SK-N-SH treated with all-trans-retinoic acid at 6 μM for 48 hours (cell line): ENCODE measurements at regions not wholly inside any gene's neighbourhood (a gene's known extent, or its start where the extent isn't known, plus 50 kb on each side); places are given as distances from the start of the nearest gene placed in this dataset.

Source experiments
- ATAC-seq: fragments of 200-7000 bp; cut with Tn5 transposase; 3 replicates; pipeline ENCODE4 v1.9.1; 2020; ENCODE audit warnings: mild to moderate bottlenecking, moderate library complexity
- ARNTL ChIP-seq: fragments of 450-650 bp; formaldehyde crosslinking; IDR thresholded peaks from 2 replicates; pipeline ENCODE4 v1.5.0; 2020; ENCODE audit warnings: low read depth, mild to moderate bottlenecking, moderate library complexity, borderline replicate concordance
- BACH2 ChIP-seq: fragments of 250-450 bp; sonication (Bioruptor Pico); IDR thresholded peaks from 2 replicates; pipeline ENCODE4 v1.9.0; 2021; ENCODE audit warnings: mild to moderate bottlenecking, borderline replicate concordance
- CSDC2 ChIP-seq: fragments of 250-450 bp; sonication (Bioruptor Pico); IDR thresholded peaks from 2 replicates; pipeline ENCODE4 v1.5.0; 2020; ENCODE audit warnings: mild to moderate bottlenecking, moderate library complexity
- GLIS3 ChIP-seq: fragments of 250-450 bp; sonication (Bioruptor Pico); IDR thresholded peaks from 2 replicates; pipeline ENCODE4 v1.5.0; 2020; ENCODE audit warnings: mild to moderate bottlenecking, moderate library complexity
- ISL1 ChIP-seq: fragments of 250-450 bp; sonication (Bioruptor Pico); IDR thresholded peaks from 2 replicates; pipeline ENCODE4 v2.1.2; 2022; ENCODE audit warnings: mild to moderate bottlenecking, moderate library complexity
- OSR1 ChIP-seq: fragments of 250-450 bp; sonication (Bioruptor Pico); IDR thresholded peaks from 2 replicates; pipeline ENCODE4 v1.8.0; 2022; ENCODE audit warnings: moderate library complexity, mild to moderate bottlenecking, inconsistent platforms
- PPARA ChIP-seq: fragments of 250-450 bp; sonication (Bioruptor Pico); IDR thresholded peaks from 2 replicates; pipeline ENCODE4 v1.5.0; 2020; ENCODE audit warnings: mild to moderate bottlenecking, borderline replicate concordance
- RARB ChIP-seq: fragments of 250-450 bp; sonication (Bioruptor Pico); IDR thresholded peaks from 2 replicates; pipeline ENCODE4 v1.8.0; 2021; ENCODE audit warnings: mild to moderate bottlenecking, moderate library complexity
- SNAI2 ChIP-seq: fragments of 250-450 bp; sonication (Bioruptor Pico); IDR thresholded peaks from 2 replicates; pipeline ENCODE4 v1.5.0; 2020; ENCODE audit warnings: mild to moderate bottlenecking, moderate library complexity
- TCF4 ChIP-seq: fragments of 250-450 bp; sonication (Bioruptor Pico); IDR thresholded peaks from 2 replicates; pipeline ENCODE4 v1.8.0; 2021; ENCODE audit warnings: mild to moderate bottlenecking, moderate library complexity, borderline replicate concordance
- TOX ChIP-seq: fragments of 250-450 bp; sonication (Bioruptor Pico); IDR thresholded peaks from 2 replicates; pipeline ENCODE4 v1.8.0; 2021; ENCODE audit warnings: mild to moderate bottlenecking, moderate library complexity, borderline replicate concordance
- ZC3H10 ChIP-seq: fragments of 250-450 bp; sonication (Bioruptor Pico); IDR thresholded peaks from 2 replicates; pipeline ENCODE4 v1.5.1; 2021; ENCODE audit warnings: mild to moderate bottlenecking, moderate library complexity
- ZFP3 ChIP-seq: fragments of 250-450 bp; sonication (Bioruptor Pico); IDR thresholded peaks from 2 replicates; pipeline ENCODE4 v1.5.0; 2020; ENCODE audit warnings: mild to moderate bottlenecking, moderate library complexity
- ZFP30 ChIP-seq: fragments of 450-650 bp; formaldehyde crosslinking; IDR thresholded peaks from 2 replicates; pipeline ENCODE4 v1.5.0; 2022; ENCODE audit warnings: mild to moderate bottlenecking, moderate library complexity
- ZNF565 ChIP-seq: fragments of 450-650 bp; formaldehyde crosslinking; conservative IDR thresholded peaks from 2 replicates; pipeline ENCODE4 v1.5.0; 2020; ENCODE audit warnings: low read depth, mild to moderate bottlenecking, moderate library complexity
- ZNF70 ChIP-seq: fragments of 450-650 bp; formaldehyde crosslinking; IDR thresholded peaks from 2 replicates; pipeline ENCODE4 v1.5.0; 2020; ENCODE audit warnings: mild to moderate bottlenecking, moderate library complexity
- ZNF8 ChIP-seq: fragments of 450-650 bp; formaldehyde crosslinking; IDR thresholded peaks from 2 replicates; pipeline ENCODE4 v1.5.0; 2020; ENCODE audit warnings: mild to moderate bottlenecking, moderate library complexity
- TF ChIP-seq, protein P1 (sequence below): fragments of 250-450 bp; sonication (Bioruptor Pico); IDR thresholded peaks from 2 replicates; pipeline ENCODE4 v1.8.0; 2020; ENCODE audit warnings: mild to moderate bottlenecking, moderate library complexity, borderline replicate concordance
- TF ChIP-seq, protein P2 (sequence below): fragments of 250-450 bp; sonication (Bioruptor Pico); IDR thresholded peaks from 2 replicates; pipeline ENCODE4 v1.5.1; 2020; ENCODE audit warnings: low read depth, mild to moderate bottlenecking, moderate library complexity
- TF ChIP-seq, protein P3 (sequence below): fragments of 250-450 bp; sonication (Bioruptor Pico); IDR thresholded peaks from 2 replicates; pipeline ENCODE4 v1.5.0; 2020; ENCODE audit warnings: mild to moderate bottlenecking, moderate library complexity
- TF ChIP-seq, protein P4 (sequence below): fragments of 250-450 bp; sonication (Bioruptor Pico); IDR thresholded peaks from 2 replicates; pipeline ENCODE4 v1.5.1; 2021; ENCODE audit warnings: mild to moderate bottlenecking, moderate library complexity
- TF ChIP-seq, protein P5 (sequence below): fragments of 250-450 bp; sonication (Bioruptor Pico); IDR thresholded peaks from 2 replicates; pipeline ENCODE4 v1.8.0; 2021; ENCODE audit warnings: low read depth, mild to moderate bottlenecking, moderate library complexity, borderline replicate concordance

DNA sequence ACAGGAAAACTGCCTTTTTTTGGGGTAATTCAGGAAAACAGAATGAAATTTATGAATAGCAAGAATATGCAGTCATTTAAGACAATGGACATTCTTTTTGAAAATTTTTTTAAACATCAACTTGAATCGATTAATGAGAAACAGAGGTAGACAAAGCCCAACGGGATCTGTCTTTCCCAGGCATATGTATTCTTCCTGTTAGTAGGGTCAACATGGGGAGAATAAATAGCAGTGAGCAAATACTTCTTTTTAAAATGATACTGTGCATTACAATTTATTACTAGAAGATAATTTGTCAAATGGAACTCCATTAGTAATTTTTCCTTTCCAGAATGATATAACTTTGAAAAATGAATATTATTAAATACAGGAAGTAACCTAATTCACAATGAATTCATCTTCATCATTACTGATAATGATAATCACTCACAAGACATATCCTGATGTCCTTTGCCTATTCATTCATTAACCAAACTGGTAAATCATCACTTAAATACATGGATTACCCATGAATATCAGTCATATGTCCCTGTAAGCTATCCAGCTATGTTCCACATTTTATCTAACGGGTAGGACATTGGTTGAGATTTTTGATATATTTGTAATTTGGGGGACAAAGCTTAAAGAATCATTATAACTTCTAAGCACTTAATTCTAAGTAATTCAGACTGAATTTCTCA, 209.2 kb upstream of the CDIN1 start:
- TF ChIP-seq ZNF565 (CRISPR knock-in tag) (no peak), TOX (CRISPR knock-in tag) (peak; percentile 59)
- TF ChIP-seq, all 23 proteins: peak for 1
- peak; percentile 27; the same call in 1 of the 3 replicates for ATAC-seq

DNA sequence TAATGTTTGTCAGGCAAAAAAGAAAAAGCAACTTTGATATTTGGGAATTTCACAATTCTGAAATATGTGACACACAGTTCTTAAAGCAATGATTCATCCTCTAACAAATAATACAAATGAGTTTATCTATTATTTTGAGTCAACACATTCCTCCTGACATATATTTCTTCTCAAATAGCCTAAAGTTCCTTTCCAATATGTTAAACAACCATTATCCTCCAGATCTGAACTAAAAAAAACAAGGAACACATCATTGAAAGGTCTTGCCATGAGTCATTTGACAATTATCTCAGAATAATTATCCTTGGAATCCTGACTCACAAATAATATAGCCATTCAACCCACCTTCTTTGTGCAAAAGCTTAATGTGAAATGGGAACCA, 208.7 kb upstream of the CDIN1 start:
- peak; percentile 72 for ATAC-seq
- TF ChIP-seq GLIS3 (CRISPR knock-in tag) (no peak), ISL1 (CRISPR knock-in tag) (peak; percentile 92), RARB (CRISPR knock-in tag) (0 out of 2 replicates have a peak, but pooled peaks have one; percentile 44), TOX (CRISPR knock-in tag) (peak; percentile 70; the same call in 1 of the 2 replicates), OSR1 (CRISPR knock-in tag) (no peak), ZC3H10 (CRISPR knock-in tag) (peak; percentile 81)
- TF ChIP-seq, protein P1, sequence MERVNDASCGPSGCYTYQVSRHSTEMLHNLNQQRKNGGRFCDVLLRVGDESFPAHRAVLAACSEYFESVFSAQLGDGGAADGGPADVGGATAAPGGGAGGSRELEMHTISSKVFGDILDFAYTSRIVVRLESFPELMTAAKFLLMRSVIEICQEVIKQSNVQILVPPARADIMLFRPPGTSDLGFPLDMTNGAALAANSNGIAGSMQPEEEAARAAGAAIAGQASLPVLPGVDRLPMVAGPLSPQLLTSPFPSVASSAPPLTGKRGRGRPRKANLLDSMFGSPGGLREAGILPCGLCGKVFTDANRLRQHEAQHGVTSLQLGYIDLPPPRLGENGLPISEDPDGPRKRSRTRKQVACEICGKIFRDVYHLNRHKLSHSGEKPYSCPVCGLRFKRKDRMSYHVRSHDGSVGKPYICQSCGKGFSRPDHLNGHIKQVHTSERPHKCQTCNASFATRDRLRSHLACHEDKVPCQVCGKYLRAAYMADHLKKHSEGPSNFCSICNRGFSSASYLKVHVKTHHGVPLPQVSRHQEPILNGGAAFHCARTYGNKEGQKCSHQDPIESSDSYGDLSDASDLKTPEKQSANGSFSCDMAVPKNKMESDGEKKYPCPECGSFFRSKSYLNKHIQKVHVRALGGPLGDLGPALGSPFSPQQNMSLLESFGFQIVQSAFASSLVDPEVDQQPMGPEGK (CRISPR knock-in tag), result 0 out of 2 replicates have a peak, but pooled peaks have one; percentile 68
- TF ChIP-seq, protein P2, sequence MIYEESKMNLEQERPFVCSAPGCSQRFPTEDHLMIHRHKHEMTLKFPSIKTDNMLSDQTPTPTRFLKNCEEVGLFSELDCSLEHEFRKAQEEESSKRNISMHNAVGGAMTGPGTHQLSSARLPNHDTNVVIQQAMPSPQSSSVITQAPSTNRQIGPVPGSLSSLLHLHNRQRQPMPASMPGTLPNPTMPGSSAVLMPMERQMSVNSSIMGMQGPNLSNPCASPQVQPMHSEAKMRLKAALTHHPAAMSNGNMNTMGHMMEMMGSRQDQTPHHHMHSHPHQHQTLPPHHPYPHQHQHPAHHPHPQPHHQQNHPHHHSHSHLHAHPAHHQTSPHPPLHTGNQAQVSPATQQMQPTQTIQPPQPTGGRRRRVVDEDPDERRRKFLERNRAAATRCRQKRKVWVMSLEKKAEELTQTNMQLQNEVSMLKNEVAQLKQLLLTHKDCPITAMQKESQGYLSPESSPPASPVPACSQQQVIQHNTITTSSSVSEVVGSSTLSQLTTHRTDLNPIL (CRISPR knock-in tag), result peak; percentile 64; the same call in 1 of the 2 replicates

DNA sequence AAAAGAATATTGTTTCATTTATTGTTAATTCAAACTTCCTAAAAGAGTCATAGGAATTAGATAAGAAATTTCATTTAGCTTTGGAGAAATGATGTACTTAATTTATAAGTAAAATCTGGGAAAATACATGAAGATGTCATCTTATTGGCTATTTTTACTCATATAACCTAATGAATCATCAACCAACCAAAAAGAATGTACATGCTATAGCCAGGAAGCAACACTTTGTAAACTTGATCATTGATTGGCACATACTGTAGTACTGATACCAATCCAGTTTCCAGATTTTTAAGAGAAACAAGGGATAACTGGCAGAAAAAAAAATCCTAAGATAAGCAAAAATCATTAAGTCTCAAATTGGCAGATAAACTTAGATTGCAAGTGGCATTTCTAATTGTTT, 207.9 kb upstream of the CDIN1 start:
- no peak for TF ChIP-seq ARNTL
- TF ChIP-seq ZFP30 (CRISPR knock-in tag), result no peak
- no peak for TF ChIP-seq ZNF565 (CRISPR knock-in tag)
- no peak for TF ChIP-seq SNAI2 (CRISPR knock-in tag)
- no peak for TF ChIP-seq CSDC2 (CRISPR knock-in tag)
- TF ChIP-seq OSR1 (CRISPR knock-in tag), result no peak
- no peak for TF ChIP-seq GLIS3 (CRISPR knock-in tag)
- TF ChIP-seq, protein P3, sequence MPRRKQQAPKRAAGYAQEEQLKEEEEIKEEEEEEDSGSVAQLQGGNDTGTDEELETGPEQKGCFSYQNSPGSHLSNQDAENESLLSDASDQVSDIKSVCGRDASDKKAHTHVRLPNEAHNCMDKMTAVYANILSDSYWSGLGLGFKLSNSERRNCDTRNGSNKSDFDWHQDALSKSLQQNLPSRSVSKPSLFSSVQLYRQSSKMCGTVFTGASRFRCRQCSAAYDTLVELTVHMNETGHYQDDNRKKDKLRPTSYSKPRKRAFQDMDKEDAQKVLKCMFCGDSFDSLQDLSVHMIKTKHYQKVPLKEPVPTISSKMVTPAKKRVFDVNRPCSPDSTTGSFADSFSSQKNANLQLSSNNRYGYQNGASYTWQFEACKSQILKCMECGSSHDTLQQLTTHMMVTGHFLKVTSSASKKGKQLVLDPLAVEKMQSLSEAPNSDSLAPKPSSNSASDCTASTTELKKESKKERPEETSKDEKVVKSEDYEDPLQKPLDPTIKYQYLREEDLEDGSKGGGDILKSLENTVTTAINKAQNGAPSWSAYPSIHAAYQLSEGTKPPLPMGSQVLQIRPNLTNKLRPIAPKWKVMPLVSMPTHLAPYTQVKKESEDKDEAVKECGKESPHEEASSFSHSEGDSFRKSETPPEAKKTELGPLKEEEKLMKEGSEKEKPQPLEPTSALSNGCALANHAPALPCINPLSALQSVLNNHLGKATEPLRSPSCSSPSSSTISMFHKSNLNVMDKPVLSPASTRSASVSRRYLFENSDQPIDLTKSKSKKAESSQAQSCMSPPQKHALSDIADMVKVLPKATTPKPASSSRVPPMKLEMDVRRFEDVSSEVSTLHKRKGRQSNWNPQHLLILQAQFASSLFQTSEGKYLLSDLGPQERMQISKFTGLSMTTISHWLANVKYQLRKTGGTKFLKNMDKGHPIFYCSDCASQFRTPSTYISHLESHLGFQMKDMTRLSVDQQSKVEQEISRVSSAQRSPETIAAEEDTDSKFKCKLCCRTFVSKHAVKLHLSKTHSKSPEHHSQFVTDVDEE (CRISPR knock-in tag), result no peak
- TF ChIP-seq RARB (CRISPR knock-in tag), result no peak
- TF ChIP-seq ZC3H10 (CRISPR knock-in tag), result no peak
- no peak for TF ChIP-seq ZNF70 (CRISPR knock-in tag)
- no peak for TF ChIP-seq ZFP3 (CRISPR knock-in tag)
- TF ChIP-seq, protein P4, sequence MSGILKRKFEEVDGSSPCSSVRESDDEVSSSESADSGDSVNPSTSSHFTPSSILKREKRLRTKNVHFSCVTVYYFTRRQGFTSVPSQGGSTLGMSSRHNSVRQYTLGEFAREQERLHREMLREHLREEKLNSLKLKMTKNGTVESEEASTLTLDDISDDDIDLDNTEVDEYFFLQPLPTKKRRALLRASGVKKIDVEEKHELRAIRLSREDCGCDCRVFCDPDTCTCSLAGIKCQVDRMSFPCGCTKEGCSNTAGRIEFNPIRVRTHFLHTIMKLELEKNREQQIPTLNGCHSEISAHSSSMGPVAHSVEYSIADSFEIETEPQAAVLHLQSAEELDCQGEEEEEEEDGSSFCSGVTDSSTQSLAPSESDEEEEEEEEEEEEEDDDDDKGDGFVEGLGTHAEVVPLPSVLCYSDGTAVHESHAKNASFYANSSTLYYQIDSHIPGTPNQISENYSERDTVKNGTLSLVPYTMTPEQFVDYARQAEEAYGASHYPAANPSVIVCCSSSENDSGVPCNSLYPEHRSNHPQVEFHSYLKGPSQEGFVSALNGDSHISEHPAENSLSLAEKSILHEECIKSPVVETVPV (CRISPR knock-in tag), result no peak
- TF ChIP-seq TCF4 (CRISPR knock-in tag), result no peak
- no peak for TF ChIP-seq BACH2 (CRISPR knock-in tag)
- TF ChIP-seq ISL1 (CRISPR knock-in tag), result no peak
- TF ChIP-seq, protein P5, sequence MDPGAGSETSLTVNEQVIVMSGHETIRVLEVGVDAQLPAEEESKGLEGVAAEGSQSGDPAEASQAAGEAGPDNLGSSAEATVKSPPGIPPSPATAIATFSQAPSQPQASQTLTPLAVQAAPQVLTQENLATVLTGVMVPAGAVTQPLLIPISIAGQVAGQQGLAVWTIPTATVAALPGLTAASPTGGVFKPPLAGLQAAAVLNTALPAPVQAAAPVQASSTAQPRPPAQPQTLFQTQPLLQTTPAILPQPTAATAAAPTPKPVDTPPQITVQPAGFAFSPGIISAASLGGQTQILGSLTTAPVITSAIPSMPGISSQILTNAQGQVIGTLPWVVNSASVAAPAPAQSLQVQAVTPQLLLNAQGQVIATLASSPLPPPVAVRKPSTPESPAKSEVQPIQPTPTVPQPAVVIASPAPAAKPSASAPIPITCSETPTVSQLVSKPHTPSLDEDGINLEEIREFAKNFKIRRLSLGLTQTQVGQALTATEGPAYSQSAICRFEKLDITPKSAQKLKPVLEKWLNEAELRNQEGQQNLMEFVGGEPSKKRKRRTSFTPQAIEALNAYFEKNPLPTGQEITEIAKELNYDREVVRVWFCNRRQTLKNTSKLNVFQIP (CRISPR knock-in tag), result no peak
- TF ChIP-seq PPARA, result no peak
- TF ChIP-seq ZNF8 (CRISPR knock-in tag), result no peak
- TF ChIP-seq, protein P1 (CRISPR knock-in tag), result no peak
- TF ChIP-seq, all 23 proteins: peak for 0
- ATAC-seq, result no peak
